IMR-90 (cell line): ENCODE measurements at regions not wholly inside any gene's neighbourhood (a gene's known extent, or its start where the extent isn't known, plus 50 kb on each side); places are given as distances from the start of the nearest gene placed in this dataset.

Experiments used
- ATAC-seq: fragments of 200-7000 bp; cut with Tn5 transposase; 2 replicates; pipeline ENCODE4 v1.9.1; 2020; ENCODE audit warnings: low read depth, mild to moderate bottlenecking, moderate library complexity
- BruUV-seq: library from RNA; stranded (reverse); fragments of 400-500 nt; replicated peaks from 2 replicates; lab custom pipeline; 2021; lab: Mats Ljungman, UMichigan
- CTCF ChIA-PET: fragments of 300-600 bp; formaldehyde crosslinking; extraction: SDS; loops from one replicate; lab custom pipeline; 2021; ENCODE audit warnings: antibody characterized with exemption; lab: Yijun Ruan, JAX
- POLR2A ChIA-PET: fragments of 300-600 bp; sonication (Branson Sonifier 250); formaldehyde crosslinking; loops from one replicate; lab custom pipeline; 2022; ENCODE audit warnings: antibody characterized with exemption; ENCODE audit not compliant: unreplicated experiment; lab: Charles Lee
- DNase-seq: peaks from one replicate; pipeline ENCODE4 v3.0.0; 2013
- H2AFZ ChIP-seq: replicated peaks from 2 replicates; pipeline ENCODE3; 2013; ENCODE audit warnings: low read length, mild to moderate bottlenecking; ENCODE audit not compliant: poor library complexity
- H2AK5ac ChIP-seq: 2 replicates; pipeline ENCODE4 v1.6.1; 2013; ENCODE audit warnings: low read depth, low read length, inconsistent platforms
- H2AK9ac ChIP-seq: replicated peaks from 2 replicates; pipeline ENCODE3; 2013; ENCODE audit warnings: mild to moderate bottlenecking, low read depth, low read length, moderate library complexity; ENCODE audit not compliant: poor library complexity
- H2BK120ac ChIP-seq: 2 replicates; pipeline ENCODE4 v1.6.1; 2013; ENCODE audit warnings: low read depth, low read length, inconsistent platforms
- H2BK15ac ChIP-seq: 3 replicates; pipeline ENCODE4 v1.6.1; 2013; ENCODE audit warnings: low read depth, low read length, inconsistent platforms
- H2BK20ac ChIP-seq: 2 replicates; pipeline ENCODE4 v1.6.1; 2013; ENCODE audit warnings: low read depth, mild to moderate bottlenecking, inconsistent platforms, low read length, moderate library complexity
- H2BK5ac ChIP-seq: 2 replicates; pipeline ENCODE4 v1.6.1; 2013; ENCODE audit warnings: mild to moderate bottlenecking, low read depth, low read length, inconsistent platforms; ENCODE audit not compliant: poor library complexity, severe bottlenecking
- H3K14ac ChIP-seq: replicated peaks from 2 replicates; pipeline ENCODE4 v1.6.1; 2013; ENCODE audit warnings: low read depth, low read length, inconsistent platforms
- H3K18ac ChIP-seq: 2 replicates; pipeline ENCODE4 v1.6.1; 2013; ENCODE audit warnings: low read depth, low read length, control low read depth
- H3K23ac ChIP-seq: 2 replicates; pipeline ENCODE4 v1.6.1; 2013; ENCODE audit warnings: low read depth, low read length, inconsistent platforms
- H3K27ac ChIP-seq: 2 replicates; pipeline ENCODE4 v1.5.1; 2013; ENCODE audit warnings: mild to moderate bottlenecking, control low read depth, low read length; ENCODE audit not compliant: insufficient read depth
- H3K27me3 ChIP-seq: 2 replicates; pipeline ENCODE4 v1.6.1; 2013; ENCODE audit warnings: low read length; ENCODE audit not compliant: control insufficient read depth, insufficient read depth
- H3K36me3 ChIP-seq: 2 replicates; pipeline ENCODE4 v1.6.1; 2013; ENCODE audit warnings: low read length, mixed read lengths; ENCODE audit not compliant: control insufficient read depth, insufficient read depth
- H3K4ac ChIP-seq: 2 replicates; pipeline ENCODE4 v1.6.1; 2013; ENCODE audit warnings: low read depth, low read length, inconsistent platforms
- H3K4me1 ChIP-seq: 2 replicates; pipeline ENCODE4 v1.6.1; 2013; ENCODE audit warnings: low read length, mixed read lengths; ENCODE audit not compliant: control insufficient read depth, insufficient read depth
- H3K4me2 ChIP-seq: 2 replicates; pipeline ENCODE4 v1.6.1; 2013; ENCODE audit warnings: low read depth, mild to moderate bottlenecking, control low read depth, low read length, moderate library complexity
- H3K4me3 ChIP-seq: 2 replicates; pipeline ENCODE4 v1.5.1; 2013; ENCODE audit warnings: low read depth, mild to moderate bottlenecking, control low read depth, low read length, moderate library complexity; ENCODE audit not compliant: insufficient read depth
- H3K56ac ChIP-seq: 2 replicates; pipeline ENCODE4 v1.6.1; 2013; ENCODE audit warnings: low read length, inconsistent platforms; ENCODE audit not compliant: insufficient read depth; ENCODE audit errors: extremely low read depth
- H3K79me1 ChIP-seq, 2 experiments: 2 replicates each; pipeline ENCODE4 v1.6.1; 2013; ENCODE audit warnings: low read length in 2 of 2, inconsistent platforms in 1 of 2, low read depth in 1 of 2
- H3K9ac ChIP-seq: 2 replicates; pipeline ENCODE4 v1.6.1; 2013; ENCODE audit warnings: low read depth, low read length, control low read depth
- H3K9me1 ChIP-seq: 2 replicates; pipeline ENCODE4 v1.6.1; 2013; ENCODE audit warnings: low read length, inconsistent platforms; ENCODE audit not compliant: insufficient read depth
- H3K9me3 ChIP-seq: 2 replicates; pipeline ENCODE4 v1.6.1; 2013; ENCODE audit warnings: low read length; ENCODE audit not compliant: control insufficient read depth, insufficient read depth
- H4K20me1 ChIP-seq: 2 replicates; pipeline ENCODE4 v1.6.1; 2013; ENCODE audit warnings: low read length, inconsistent platforms; ENCODE audit not compliant: insufficient read depth
- H4K5ac ChIP-seq: 2 replicates; pipeline ENCODE4 v1.6.1; 2013; ENCODE audit warnings: mild to moderate bottlenecking, low read depth, low read length, control low read depth
- H4K8ac ChIP-seq, 2 experiments: 2 replicates each; pipeline ENCODE4 v1.6.1; 2013; ENCODE audit warnings: low read depth in 2 of 2, low read length in 2 of 2, control low read depth in 1 of 2, inconsistent platforms in 1 of 2
- H4K91ac ChIP-seq: 2 replicates; pipeline ENCODE4 v1.6.1; 2013; ENCODE audit warnings: low read depth, low read length, inconsistent platforms; ENCODE audit not compliant: insufficient read depth
- MAFK ChIP-seq: IDR thresholded peaks from 2 replicates; pipeline ENCODE4 v1.6.1; 2012; ENCODE audit warnings: low read depth, low read length, improper control_type of control experiment
- MXI1 ChIP-seq: IDR thresholded peaks from 2 replicates; pipeline ENCODE4 v1.6.1; 2012; ENCODE audit warnings: low read depth, mild to moderate bottlenecking, low read length, moderate library complexity, borderline replicate concordance
- POLR2A ChIP-seq: IDR thresholded peaks from 2 replicates; pipeline ENCODE4 v1.6.1; 2012; ENCODE audit warnings: mild to moderate bottlenecking, low read depth, low read length
- RAD21 ChIP-seq: IDR thresholded peaks from 2 replicates; pipeline ENCODE4 v1.6.1; 2012; ENCODE audit warnings: low read length, improper control_type of control experiment
- RCOR1 ChIP-seq: IDR thresholded peaks from 2 replicates; pipeline ENCODE4 v1.6.1; 2012; ENCODE audit warnings: mild to moderate bottlenecking, low read length, improper control_type of control experiment; ENCODE audit not compliant: insufficient replicate concordance
- SMC3 ChIP-seq: fragments of 150-350 bp; IDR thresholded peaks from 2 replicates; pipeline ENCODE4 v1.6.1; 2016; ENCODE audit warnings: low read depth, mild to moderate bottlenecking, antibody characterized with exemption, low read length, moderate library complexity
- WGBS, 2 experiments: methylation state at CpG; one replicate each; pipeline versions ENCODE4 v1.1.5 to v1.1.7; 2013; ENCODE audit warnings: missing lambda C conversion rate in 2 of 2; ENCODE audit not compliant: insufficient read length in 1 of 2; ENCODE audit errors: extremely low coverage in 2 of 2; 5-methylcytosine and 5-hydroxymethylcytosine counted together
- dilution Hi-C: fragments of 300-500 bp; cut with HindIII; formaldehyde crosslinking; loops from one replicate; pipeline ENCODE4 v1.14.3; 2018; ENCODE audit warnings: low sequenced_read_pairs; ENCODE audit not compliant: unreplicated experiment
- in situ Hi-C: fragments of 300-500 bp; cut with MboI; formaldehyde crosslinking; loops from 3 replicates; pipeline ENCODE4 v1.14.3; 2019; ENCODE audit warnings: low sequenced_read_pairs, inconsistent platforms, mixed read lengths
- intact Hi-C: fragments of 100-400 bp; cut with micrococcal nuclease; formaldehyde crosslinking; loops from 2 replicates; pipeline ENCODE4 v1.10.0; 2022
- TF ChIP-seq, protein P1 (sequence below): conservative IDR thresholded peaks from 2 replicates; pipeline ENCODE4 v1.5.1; 2012; ENCODE audit warnings: mild to moderate bottlenecking, low read depth, low read length, improper control_type of control experiment

DNA sequence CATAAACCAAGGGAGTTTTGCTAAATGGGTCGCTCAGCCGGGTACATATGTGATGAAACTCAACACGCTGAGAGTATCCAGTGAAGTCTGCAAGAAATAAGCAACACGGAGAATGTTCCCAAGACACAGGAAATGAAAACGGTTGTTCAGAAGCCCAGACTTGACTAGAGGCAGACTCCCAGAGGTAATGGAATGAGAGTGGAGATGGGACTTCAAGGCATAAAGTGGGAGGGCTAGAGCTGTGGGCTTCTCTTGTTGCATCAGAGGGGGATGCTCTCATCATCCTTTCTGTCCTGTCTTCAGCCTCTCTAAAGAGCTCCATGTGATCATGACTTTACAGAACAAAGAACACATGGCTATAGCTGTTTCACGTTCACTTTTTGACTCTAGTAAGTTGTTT lies 88.3 kb downstream of the BAMBI start:
- POLR2A ChIA-PET: no interaction called here
- H2BK120ac ChIP-seq: no peak overlapping the region
- no peak overlapping the region for H2BK5ac ChIP-seq
- 72% methylated on average over 3 of the region's 6 CpGs; no CpG with 5 or more reads in 1 of the 2 experiments for WGBS, 2 experiments
- in situ Hi-C loops (no loop called here), dilution Hi-C loops (no loop called here), intact Hi-C loops (no loop called here)
- H3K9me3 ChIP-seq: no peaks in the 10 kb centered on the region; the same call in 1 of the 2 replicates
- no TSS peak for BruUV-seq
- DNase-seq (no peak), ATAC-seq (no peak)
- no peak overlapping the region for H3K4me2 ChIP-seq
- TF ChIP-seq RAD21: no peak
- TF ChIP-seq RCOR1: no peak
- no peak for TF ChIP-seq MXI1
- TF ChIP-seq SMC3: no peak
- TF ChIP-seq, protein P1, sequence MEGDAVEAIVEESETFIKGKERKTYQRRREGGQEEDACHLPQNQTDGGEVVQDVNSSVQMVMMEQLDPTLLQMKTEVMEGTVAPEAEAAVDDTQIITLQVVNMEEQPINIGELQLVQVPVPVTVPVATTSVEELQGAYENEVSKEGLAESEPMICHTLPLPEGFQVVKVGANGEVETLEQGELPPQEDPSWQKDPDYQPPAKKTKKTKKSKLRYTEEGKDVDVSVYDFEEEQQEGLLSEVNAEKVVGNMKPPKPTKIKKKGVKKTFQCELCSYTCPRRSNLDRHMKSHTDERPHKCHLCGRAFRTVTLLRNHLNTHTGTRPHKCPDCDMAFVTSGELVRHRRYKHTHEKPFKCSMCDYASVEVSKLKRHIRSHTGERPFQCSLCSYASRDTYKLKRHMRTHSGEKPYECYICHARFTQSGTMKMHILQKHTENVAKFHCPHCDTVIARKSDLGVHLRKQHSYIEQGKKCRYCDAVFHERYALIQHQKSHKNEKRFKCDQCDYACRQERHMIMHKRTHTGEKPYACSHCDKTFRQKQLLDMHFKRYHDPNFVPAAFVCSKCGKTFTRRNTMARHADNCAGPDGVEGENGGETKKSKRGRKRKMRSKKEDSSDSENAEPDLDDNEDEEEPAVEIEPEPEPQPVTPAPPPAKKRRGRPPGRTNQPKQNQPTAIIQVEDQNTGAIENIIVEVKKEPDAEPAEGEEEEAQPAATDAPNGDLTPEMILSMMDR: no peak
- TF ChIP-seq POLR2A: no peak
- no peak for TF ChIP-seq MAFK
- no peak overlapping the region for H2BK15ac ChIP-seq
- H3K79me1 ChIP-seq: no peaks in the 10 kb centered on the region
- no peak overlapping the region for H3K18ac ChIP-seq
- no peak overlapping the region for H4K91ac ChIP-seq
- H4K20me1 ChIP-seq: no peaks in the 10 kb centered on the region
- H3K4me3 ChIP-seq: no peak overlapping the region
- no peak overlapping the region for H2BK20ac ChIP-seq
- peaks cover 25% of the 10 kb centered on the region for H3K27me3 ChIP-seq
- H3K23ac ChIP-seq: no peak overlapping the region
- no peaks in the 10 kb centered on the region for H3K36me3 ChIP-seq
- no peak overlapping the region for H4K8ac ChIP-seq
- H3K56ac ChIP-seq: no peak overlapping the region
- H3K4ac ChIP-seq: no peak overlapping the region
- CTCF ChIA-PET: no interaction called here
- no peak overlapping the region for H3K9ac ChIP-seq
- no peaks in the 10 kb centered on the region for H3K4me1 ChIP-seq
- no peak overlapping the region for H3K27ac ChIP-seq
- H3K9me1 ChIP-seq: no peaks in the 10 kb centered on the region
- no peak overlapping the region for H4K5ac ChIP-seq
- no peak overlapping the region for H2AK9ac ChIP-seq
- no peak overlapping the region for H2AFZ ChIP-seq
- no peak overlapping the region for H2AK5ac ChIP-seq
- H3K14ac ChIP-seq: no peak overlapping the region
